Stimulated activated CD4-positive, alpha-beta T cell treated with anti-CD3 and anti-CD28 coated beads, Interleukin-12 subunit alpha, Interleukin-12 subunit beta, amount 100 ng/mL, for 24 hours (primary cell): ENCODE measurements at regions not wholly inside any gene's neighbourhood (a gene's known extent, or its start where the extent isn't known, plus 50 kb on each side); places are given as distances from the start of the nearest gene placed in this dataset.

Experiments used
- DNase-seq, 2 experiments: peaks; one replicate each; pipeline ENCODE4 v3.0.0-alpha.2; 2020; ENCODE audit warnings: low read depth in 2 of 2

DNA sequence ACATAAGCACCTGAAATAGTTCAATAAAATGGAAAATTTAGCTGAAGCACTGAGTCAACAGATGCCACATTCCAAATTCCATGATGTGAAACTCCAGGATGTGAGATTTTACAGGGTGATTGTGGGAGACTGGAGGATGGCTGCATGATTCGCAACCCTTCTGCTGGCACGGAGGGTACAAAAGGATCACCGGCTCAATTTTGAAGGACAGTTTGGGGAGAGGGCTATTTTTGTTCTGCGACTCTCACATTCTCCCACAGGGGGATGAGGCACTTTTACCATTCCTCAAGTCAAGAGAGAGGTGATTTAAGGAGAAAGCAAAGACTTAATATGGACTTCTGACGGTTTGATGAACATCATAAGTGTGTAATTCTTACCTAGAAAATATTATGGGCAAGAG lies 138.1 kb upstream of the CWC22 start:
- DNase-seq, result no peak

DNA sequence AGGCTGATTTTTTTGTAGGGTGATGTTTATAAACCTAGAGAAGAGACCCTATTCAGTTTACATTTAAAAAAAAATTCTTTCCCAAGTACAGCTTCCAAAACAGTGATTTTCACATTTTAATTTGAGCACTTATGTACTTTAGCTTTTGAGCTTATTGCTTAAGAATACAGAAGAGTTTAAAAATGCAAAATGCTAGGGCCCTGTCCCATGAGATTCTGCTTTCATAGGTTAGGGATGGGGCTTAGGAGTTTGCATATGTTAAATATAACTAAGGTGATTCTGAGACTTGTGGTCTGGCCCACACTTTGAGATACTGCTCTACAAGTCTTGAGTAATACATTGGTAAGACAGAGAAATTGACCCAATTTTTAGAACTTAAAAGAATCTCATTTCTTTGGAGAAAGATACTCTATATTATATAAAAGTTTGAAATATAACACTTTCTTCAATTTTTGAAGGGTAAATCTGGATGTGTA lies 137.3 kb upstream of the CWC22 start:
- no peak for DNase-seq

DNA sequence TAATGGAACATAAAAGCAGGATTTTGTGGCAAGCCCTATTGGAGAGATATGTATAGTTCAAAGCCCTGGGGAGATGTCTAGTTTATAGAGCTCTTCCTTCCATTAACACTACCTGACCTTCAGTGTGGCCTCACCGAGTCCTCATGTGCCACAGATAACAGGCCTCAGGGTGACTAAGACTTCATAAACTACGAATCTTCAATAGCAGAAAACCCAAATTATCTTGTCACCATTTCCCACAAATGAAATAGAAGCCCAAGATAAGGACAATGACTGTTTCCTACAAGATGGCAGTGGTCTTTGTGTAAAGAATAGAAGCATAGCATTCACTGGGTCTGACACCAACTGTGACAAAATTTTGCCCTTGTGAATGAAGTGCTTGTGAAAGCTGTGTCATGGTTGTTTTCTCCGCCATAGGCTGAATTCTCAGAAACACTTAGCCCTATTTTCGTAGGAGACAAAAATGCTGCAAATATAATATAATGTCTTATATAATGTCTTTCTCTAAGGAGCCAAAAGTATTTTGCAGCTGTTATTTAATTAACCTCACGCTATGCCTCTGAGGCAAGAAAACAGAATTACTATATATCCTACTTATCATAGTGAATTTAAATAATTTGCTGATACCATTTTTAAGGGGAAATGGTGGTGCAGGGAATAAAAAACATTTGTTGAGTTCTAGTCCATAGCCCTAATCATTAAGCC lies 136.7 kb upstream of the CWC22 start:
- DNase-seq, result no peak

GRCh38 chr2:180141600-180141999 lies 134.5 kb upstream of the CWC22 start:
- DNase-seq, result no peak

GRCh38 chr2:180133736-180134135 lies 126.6 kb upstream of the CWC22 start:
- no peak for DNase-seq

DNA sequence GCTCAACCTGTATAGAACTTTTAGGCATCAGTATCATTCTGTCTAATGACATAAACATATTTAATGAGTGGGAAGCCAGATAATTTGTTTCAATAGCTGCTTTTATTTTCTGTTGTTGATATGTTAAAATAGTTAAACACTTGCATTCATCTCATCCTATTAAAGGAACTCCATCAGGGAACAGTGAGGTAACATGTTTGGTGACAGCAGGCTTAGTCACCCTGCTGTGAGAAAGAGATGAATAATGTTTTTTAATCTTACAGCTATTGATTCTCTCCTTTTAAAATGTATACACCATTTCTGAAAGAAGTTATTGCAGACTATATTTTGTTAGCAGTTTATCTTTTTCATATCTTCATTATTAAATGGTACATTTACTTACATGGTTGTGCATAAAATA lies 123.3 kb upstream of the CWC22 start:
- DNase-seq, result no peak

- DNase-seq, result no peak
Observed at GRCh38 chr2:180128861-180129260, 121.8 kb upstream of the CWC22 start.

- peak in 1 of 2 experiments; percentile 15 for DNase-seq
Observed at GRCh38 chr2:180125245-180125962, 118.3 kb upstream of the CWC22 start.

DNA sequence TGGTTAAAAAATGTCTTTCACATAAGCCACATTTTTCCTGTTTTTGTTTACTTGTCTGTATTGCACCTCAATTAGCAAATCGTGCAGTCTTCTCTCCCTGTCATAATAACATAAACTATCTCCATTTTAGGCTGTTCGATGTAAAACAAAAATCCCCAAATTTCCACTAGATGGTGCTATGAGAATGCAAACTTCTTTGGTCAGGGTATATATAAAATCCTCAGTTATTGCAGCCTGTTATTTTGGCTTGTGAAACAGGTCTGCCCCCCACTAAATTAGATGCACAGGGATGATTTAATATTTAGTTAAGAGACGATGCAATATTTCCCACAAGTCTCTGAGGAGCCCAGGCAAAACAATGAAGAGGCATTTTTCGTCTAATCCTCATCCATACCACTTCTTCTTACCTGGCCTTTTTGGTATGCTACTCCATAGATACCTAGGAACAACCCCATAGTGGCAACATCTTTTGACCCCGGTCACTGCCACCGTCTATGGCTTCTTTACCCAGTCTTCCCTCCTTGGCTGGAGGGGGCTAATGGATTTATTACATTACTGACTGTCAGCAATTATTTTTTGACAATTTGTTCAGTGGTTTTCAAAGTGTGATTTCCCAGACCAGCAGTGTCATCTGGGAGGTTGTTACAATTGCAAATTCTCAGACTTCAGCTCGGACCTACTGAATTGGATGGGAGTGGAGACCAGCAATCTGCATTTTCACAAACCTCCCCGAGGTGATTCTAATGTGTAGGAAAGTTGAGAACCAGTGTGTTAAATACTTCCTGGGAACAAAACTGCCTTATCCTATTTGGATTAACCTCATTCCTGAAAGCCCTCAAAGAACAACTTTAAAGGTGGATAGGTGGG lies 117.4 kb upstream of the CWC22 start:
- no peak for DNase-seq

DNA sequence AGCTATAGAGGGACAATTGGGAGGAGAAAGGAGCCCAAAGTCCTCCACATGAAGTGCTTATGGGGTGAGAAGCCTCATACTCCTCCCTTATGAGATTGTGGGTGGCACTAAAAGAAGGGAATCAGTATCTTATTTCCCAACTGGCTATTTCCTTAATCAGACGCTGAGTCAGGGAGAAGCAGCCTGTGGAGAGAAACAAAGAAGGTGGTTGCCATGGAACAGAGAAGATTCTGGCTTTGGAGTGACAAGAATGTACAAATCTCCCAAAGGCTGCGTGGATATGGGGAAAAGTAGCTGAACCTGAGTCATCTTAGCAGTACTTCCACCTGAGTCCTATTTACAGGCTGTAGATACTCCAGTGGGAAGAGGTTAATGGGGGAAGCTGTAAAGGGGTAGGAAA lies 115.8 kb upstream of the CWC22 start:
- DNase-seq, result no peak

GRCh38 chr2:180115675-180116074 lies 108.6 kb upstream of the CWC22 start:
- DNase-seq, result no peak

DNA sequence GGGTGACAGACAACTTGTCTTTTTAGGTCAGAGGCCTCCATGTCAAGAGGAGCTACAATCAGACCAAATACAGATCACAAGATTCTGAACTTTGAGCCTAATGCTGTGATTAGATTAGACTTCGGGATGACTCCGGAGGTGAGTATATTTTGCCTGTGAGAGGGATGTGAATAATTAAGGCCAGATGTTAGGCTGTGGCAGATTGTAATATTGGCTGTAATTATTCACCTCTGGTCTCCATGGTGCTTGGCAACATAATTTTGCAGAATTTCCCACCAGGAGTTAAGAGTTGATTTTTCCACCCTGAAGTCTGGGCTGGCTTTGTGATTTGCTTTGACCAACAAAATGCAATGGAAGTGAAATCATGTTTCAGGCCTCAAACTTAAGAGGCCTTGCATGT lies 108.2 kb upstream of the CWC22 start:
- DNase-seq, result no peak

- DNase-seq, result no peak
Observed at GRCh38 chr2:180111901-180112300, 104.8 kb upstream of the CWC22 start.

DNA sequence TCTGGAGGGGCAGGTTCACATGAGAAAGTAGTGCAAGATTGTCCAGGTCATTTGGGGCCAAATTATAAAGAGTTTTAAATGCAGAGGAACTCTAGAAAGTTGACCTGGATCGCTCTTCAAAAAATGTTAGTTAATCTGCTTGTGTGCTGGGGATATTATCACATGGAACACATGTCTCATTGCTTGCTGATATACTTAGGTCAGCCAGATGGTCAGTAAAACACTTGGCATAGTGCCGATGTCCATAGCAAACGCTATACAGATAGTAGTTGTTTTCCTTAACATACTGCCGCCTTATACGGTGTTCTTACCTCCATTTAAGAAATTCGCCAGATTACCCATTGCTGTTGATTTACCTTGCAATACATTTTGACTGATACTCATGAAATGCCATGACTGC lies 103.4 kb upstream of the CWC22 start:
- no peak for DNase-seq

DNA sequence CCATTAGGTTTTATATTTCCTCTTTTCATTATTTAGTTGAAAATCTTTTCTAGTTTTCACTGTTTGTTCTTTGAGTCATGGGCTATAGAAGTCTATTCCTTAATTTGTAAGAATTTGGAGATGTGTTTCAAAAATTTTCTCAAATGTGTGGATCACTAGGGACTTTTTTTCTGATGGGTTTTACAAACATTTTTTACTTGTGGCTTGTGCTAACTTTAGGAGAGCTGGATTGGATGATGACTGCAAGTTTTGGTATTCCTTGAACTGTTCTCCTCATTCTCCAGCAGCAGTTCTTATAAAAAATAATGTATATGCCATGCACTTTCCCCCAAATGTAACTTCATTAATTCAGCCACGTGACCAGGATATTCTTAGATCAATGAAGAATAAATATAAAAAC lies 94.7 kb upstream of the CWC22 start:
- DNase-seq, result no peak

GRCh38 chr2:180099308-180099707 lies 92.2 kb upstream of the CWC22 start:
- DNase-seq, result no peak

- DNase-seq, result no peak
Observed at GRCh38 chr2:180085144-180085543, 78.0 kb upstream of the CWC22 start.

- DNase-seq, result no peak
Observed at GRCh38 chr2:180077295-180077906, 70.3 kb upstream of the CWC22 start.

GRCh38 chr2:180075870-180076269 lies 68.8 kb upstream of the CWC22 start:
- DNase-seq, result no peak

DNA sequence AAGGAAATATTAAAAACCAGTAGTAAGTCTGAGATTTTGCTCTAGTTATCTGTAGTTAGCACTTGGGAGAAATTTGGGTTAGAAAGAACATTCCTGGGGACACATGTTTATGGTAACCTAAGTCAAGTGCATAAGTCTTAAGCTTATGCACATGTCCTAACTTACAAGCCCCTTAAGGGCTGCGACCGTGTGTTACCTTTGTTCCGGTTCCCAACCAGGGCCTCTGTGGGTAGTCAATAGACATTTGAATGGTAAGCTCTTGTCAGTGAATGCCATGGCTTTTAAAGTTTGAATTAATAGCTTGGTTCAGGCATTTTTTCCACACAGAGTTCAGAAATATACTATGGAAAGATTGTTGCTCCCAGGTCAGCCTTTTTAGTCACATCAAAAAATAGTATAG lies 64.7 kb upstream of the CWC22 start:
- DNase-seq, result no peak

GRCh38 chr2:180063494-180064092 lies 56.5 kb upstream of the CWC22 start:
- no peak for DNase-seq

- DNase-seq, result no peak
Observed at GRCh38 chr2:180062178-180062577, 55.1 kb upstream of the CWC22 start.
